Stimulated activated naive CD8-positive, alpha-beta T cell treated with anti-CD3 and anti-CD28 coated beads, Interleukin-15, Interleukin-2, amounts not matched to agents 100 ng/mL and 50 ng/mL, for 24 hours (primary cell): ENCODE measurements at regions not wholly inside any gene's neighbourhood (a gene's known extent, or its start where the extent isn't known, plus 50 kb on each side); places are given as distances from the start of the nearest gene placed in this dataset.
"Not testable (repeated sequence)": the region's sequence is repeated elsewhere in the genome, so short reads cannot be mapped to it uniquely, and the experiment has no call there.

ENCODE experiments used
- H3K27ac Mint-ChIP-seq: one replicate; pipeline ENCODE4 v1.8.0; 2021; ENCODE audit warnings: mild to moderate bottlenecking, mixed read lengths
- H3K27me3 Mint-ChIP-seq: one replicate; pipeline ENCODE4 v1.8.0; 2021; ENCODE audit warnings: mixed read lengths
- H3K36me3 Mint-ChIP-seq: one replicate; pipeline ENCODE4 v1.8.0; 2021; ENCODE audit warnings: low read depth, mixed read lengths
- H3K4me1 Mint-ChIP-seq: one replicate; pipeline ENCODE4 v1.8.0; 2021; ENCODE audit warnings: low read depth, mixed read lengths
- H3K4me3 Mint-ChIP-seq: one replicate; pipeline ENCODE4 v1.8.0; 2021; ENCODE audit warnings: mild to moderate bottlenecking, mixed read lengths
- H3K9me3 Mint-ChIP-seq: one replicate; pipeline ENCODE4 v1.8.0; 2021; ENCODE audit warnings: mixed read lengths

DNA sequence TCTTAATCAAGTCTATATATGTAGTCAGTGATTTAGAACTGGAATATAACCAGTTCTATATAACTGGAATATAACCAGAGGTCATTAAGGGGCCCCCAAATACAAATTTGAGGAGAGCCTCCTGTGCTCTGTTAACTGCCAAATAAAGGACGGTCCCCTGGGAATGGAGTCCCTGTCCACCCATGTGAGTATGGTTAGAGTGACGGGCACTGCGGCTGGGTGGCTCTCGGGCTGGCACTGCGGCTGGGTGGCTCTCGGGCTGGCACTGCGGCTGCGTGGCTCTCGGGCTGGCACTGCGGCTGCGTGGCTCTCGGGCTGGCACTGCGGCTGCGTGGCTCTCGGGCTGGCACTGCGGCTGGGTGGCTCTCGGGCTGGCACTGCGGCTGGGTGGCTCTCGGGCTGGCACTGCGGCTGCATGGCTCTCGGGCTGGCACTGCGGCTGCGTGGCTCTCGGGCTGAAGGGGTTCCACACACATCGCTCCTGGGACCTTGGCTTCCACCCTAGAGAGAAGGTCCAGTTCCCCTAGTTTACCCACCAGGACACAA lies 292.8 kb upstream of the RNF32 start:
- H3K27ac Mint-ChIP-seq, H3K4me1 Mint-ChIP-seq, H3K36me3 Mint-ChIP-seq, H3K27me3 Mint-ChIP-seq, H3K9me3 Mint-ChIP-seq, H3K4me3 Mint-ChIP-seq: not testable (repeated sequence)

DNA sequence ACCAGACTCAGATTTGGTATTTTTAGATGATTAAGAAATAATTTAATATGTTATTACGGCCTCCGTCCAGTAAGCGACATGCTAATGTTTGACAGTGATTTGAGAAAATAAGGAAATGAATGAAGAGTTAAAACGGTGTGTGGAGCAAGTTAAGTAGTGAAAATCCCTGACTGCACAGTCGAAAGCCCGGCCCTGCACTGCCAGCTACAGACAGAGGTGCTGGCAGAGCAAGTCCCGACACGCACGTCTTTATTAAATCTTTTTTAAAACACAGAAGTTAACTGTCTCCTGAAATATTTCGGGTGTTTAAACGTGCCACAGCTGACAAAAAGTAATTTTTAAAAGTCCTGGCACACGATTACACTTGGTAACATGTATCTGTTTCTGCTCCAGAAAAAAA lies 293.4 kb upstream of the RNF32 start:
- Mint-ChIP-seq H3K4me1 (no peaks in the 10 kb centered on the region), H3K4me3 (no peak overlapping the region), H3K36me3 (no peaks in the 10 kb centered on the region)

DNA sequence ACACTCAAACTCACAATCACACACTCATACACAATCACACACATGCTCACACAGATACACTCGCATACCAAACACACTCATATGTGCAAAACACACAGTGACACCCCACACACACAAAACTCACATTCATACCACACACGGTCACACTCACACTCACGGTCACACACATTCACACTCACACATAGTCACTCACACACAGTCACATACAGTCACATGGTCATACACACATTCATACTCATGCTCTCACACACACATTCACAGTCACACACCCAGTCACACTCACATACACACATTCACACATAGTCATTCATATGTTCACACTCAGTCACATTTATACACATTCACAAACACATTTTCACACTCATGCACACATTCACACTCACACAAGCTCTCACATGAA lies 296.0 kb upstream of the RNF32 start:
- Mint-ChIP-seq H3K9me3 (no peaks in the 10 kb centered on the region), H3K27ac (no peak overlapping the region), H3K36me3 (no peaks in the 10 kb centered on the region), H3K4me3 (no peak overlapping the region), H3K4me1 (no peaks in the 10 kb centered on the region), H3K27me3 (no peaks in the 10 kb centered on the region)

More for the DNA sequence above, 293.4 kb upstream of the RNF32 start:
- Mint-ChIP-seq H3K27ac (no peak overlapping the region), H3K27me3 (no peaks in the 10 kb centered on the region), H3K9me3 (no peaks in the 10 kb centered on the region)

DNA sequence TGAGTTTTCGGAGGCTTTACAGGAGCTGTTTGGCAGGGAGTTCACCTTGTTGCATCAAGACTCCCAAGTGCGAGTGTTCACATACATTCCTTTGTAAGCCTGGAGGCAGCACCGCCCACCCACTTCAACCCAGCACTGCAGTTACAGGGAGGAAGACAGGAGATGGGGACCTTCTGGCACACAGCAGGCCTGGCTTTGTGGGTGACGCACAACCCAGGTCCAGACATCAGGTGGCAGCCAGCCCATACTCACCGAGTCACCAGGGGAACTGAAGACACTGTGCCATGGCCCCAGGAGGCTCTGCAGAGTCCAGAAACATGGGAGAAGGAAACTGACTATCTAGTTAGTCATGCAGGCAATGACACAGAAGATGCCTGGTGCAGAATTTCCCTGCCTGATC lies 305.9 kb upstream of the RNF32 start:
- no peak overlapping the region for H3K4me3 Mint-ChIP-seq
- H3K4me1 Mint-ChIP-seq, result no peaks in the 10 kb centered on the region
- no peak overlapping the region for H3K27ac Mint-ChIP-seq
- H3K27me3 Mint-ChIP-seq, result peaks cover 9% of the 10 kb centered on the region
- H3K9me3 Mint-ChIP-seq, result no peaks in the 10 kb centered on the region
- no peaks in the 10 kb centered on the region for H3K36me3 Mint-ChIP-seq

DNA sequence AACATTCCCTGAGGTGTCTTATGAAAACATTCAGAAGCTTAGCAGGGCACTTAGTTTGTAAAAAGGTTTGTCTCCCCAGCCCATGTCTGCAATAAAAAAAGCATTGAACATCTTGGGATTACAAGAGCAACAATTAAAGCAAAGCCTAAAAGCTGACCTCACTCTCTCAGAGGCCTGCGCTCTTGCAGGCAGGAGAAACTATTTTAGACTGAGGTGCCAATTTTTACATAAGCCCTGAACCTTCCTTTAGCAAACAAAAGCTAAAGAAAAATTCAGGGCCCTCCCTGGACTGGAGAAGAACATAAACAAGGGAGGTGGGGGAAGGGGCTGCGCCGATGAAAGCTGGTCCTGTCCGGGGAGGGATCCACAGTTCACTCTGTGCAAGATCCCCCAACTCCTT lies 312.7 kb upstream of the RNF32 start:
- no peaks in the 10 kb centered on the region for H3K9me3 Mint-ChIP-seq
- no peaks in the 10 kb centered on the region for H3K4me1 Mint-ChIP-seq
- no peaks in the 10 kb centered on the region for H3K36me3 Mint-ChIP-seq
- H3K27ac Mint-ChIP-seq, result no peak overlapping the region
- H3K4me3 Mint-ChIP-seq, result no peak overlapping the region
- H3K27me3 Mint-ChIP-seq, result peaks cover 10% of the 10 kb centered on the region

DNA sequence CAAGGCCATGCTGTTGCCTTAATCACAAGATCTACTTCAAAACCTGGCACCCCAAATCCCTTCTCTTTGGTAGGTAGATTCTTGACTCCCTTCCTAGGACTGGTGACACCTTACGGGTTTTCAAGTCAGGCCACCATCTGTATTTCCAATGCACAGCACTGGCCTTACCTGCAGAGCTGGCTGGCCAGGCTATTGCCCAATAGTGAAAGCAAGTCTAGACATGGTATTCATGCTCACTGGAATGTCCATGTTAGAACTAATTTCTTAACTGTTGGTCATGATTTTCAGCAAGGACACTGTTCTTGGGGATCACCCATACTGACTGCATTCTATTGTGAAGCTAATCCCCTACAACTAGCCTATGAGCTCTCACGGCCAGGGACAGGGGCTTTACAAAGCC lies 313.1 kb upstream of the RNF32 start:
- no peak overlapping the region for H3K27ac Mint-ChIP-seq
- H3K4me1 Mint-ChIP-seq, result no peaks in the 10 kb centered on the region
- H3K4me3 Mint-ChIP-seq, result no peak overlapping the region
- no peaks in the 10 kb centered on the region for H3K9me3 Mint-ChIP-seq
- H3K36me3 Mint-ChIP-seq, result no peaks in the 10 kb centered on the region
- H3K27me3 Mint-ChIP-seq, result peaks cover 10% of the 10 kb centered on the region

DNA sequence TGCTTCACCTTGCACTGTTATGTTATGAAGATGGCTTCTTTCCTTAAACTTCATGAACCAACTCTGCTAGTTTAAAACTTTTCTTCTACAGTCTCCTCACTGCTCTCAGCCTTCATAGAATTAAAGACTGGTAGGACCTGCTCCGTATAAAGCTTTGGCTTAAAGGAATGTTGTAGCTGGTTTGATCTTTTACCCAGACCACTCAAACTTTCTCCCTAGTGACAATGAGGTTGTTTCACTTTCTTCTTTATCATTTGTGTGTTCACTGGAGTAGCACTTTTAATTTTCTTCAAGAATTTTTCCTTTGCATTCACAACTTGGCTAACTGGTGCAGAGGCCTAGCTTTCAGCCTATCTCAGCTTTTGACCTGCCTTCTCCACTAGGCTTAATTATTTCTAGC lies 316.4 kb upstream of the RNF32 start:
- H3K4me3 Mint-ChIP-seq, result no peak overlapping the region

DNA sequence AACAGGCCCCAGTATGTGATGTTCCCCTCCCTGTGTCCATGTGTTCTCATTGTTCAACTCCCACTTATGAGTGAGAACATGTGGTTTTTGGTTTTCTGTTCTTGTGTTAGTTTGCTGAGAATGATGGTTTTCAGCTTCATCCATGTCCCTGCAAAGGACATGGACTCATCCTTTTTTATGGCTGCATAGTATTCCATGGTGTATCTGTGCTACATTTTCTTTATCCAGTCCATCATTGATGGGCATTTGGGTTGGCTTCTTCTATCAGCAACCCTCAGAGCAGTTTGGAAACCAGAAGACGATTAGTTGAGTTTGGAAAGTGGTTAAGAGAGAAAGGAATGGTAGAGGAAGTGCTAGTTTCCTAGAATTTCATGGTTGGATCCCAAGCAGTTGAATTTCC lies 319.1 kb upstream of the RNF32 start:
- not testable (repeated sequence) for H3K27ac Mint-ChIP-seq, H3K36me3 Mint-ChIP-seq, H3K4me3 Mint-ChIP-seq, H3K4me1 Mint-ChIP-seq
- H3K27me3 Mint-ChIP-seq, result peaks cover 12% of the 10 kb centered on the region
- peaks cover 11% of the 10 kb centered on the region for H3K9me3 Mint-ChIP-seq

More for the DNA sequence above, 316.4 kb upstream of the RNF32 start:
- Mint-ChIP-seq H3K36me3 (no peaks in the 10 kb centered on the region), H3K27me3 (peaks cover 10% of the 10 kb centered on the region), H3K4me1 (no peaks in the 10 kb centered on the region), H3K9me3 (no peaks in the 10 kb centered on the region), H3K27ac (no peak overlapping the region)

DNA sequence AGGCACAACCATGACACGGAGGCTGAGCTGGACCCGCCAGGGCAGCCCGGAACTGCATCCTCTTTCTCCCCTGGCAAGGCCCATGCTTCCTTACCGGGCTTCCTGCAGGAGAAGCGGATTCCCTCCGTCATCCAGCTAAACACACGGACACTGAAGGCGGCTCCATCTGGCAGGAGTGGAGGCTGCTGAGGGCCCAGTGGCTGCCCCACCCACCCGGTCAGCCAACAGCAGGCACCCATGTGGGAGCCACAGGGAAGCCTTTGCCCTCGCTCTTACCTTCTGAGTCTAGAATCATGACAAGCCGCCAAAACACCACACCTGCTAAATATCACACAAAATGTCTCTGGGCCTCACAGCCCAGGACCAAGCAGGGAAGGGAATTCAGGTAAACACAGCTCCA lies 321.6 kb upstream of the RNF32 start:
- peaks cover 23% of the 10 kb centered on the region for H3K9me3 Mint-ChIP-seq
- H3K27me3 Mint-ChIP-seq, result peaks cover 12% of the 10 kb centered on the region
- no peaks in the 10 kb centered on the region for H3K36me3 Mint-ChIP-seq
- H3K4me3 Mint-ChIP-seq, result no peak overlapping the region
- no peak overlapping the region for H3K27ac Mint-ChIP-seq
- H3K4me1 Mint-ChIP-seq, result no peaks in the 10 kb centered on the region

DNA sequence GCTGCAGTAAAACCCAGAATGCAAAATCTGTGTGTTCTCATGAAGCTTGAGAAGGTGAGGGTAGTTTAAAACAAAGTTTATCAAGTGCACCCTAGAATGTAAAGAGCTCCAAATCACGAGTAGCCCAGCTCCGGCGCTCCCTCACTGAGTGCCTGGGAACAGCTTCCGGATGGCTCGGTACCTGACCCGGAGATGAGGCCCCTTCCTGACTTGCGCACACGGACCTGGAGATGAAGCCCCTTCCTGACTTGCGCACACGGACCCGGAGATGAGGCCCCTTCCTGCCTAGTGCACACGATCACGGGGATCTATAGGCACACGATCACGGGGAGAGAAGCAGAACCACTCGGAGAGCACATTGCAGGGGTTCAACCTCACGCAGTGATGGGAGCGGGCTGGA lies 322.1 kb upstream of the RNF32 start:
- H3K4me1 Mint-ChIP-seq, result no peaks in the 10 kb centered on the region

DNA sequence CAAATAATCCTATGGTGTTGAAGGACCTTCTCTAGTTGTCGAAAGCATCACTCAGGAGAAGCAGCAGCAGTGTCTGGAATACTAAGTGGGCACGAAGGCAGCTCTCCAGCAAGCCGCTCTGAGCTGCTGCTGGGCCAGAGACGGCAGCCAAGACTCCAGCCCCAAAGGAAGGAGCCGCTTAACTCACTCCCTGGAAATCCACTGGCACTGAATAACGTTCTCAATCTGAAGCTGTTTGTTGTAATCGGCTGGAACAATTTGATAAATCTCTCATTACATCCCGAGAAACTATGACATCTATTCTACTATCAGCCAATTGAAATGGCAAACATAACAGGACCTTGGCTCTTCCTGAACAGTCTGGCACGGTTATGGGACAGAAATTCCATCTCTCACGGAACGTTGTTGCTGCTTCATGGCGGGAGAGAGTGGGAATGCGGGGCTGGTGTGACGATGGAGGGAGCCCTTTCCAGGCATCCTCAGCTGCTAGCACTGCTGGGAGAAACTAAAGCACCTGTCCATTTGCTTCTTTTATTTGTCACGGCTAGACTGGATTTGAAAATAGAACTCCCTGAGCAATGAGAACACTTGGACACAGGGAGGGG lies 331.5 kb upstream of the RNF32 start:
- H3K27ac Mint-ChIP-seq, result no peak overlapping the region
- no peaks in the 10 kb centered on the region for H3K36me3 Mint-ChIP-seq
- peaks cover 10% of the 10 kb centered on the region for H3K27me3 Mint-ChIP-seq
- no peaks in the 10 kb centered on the region for H3K9me3 Mint-ChIP-seq
- no peaks in the 10 kb centered on the region for H3K4me1 Mint-ChIP-seq
- no peak overlapping the region for H3K4me3 Mint-ChIP-seq

More for the DNA sequence above, 322.1 kb upstream of the RNF32 start:
- no peaks in the 10 kb centered on the region for H3K36me3 Mint-ChIP-seq
- H3K27me3 Mint-ChIP-seq, result peaks cover 14% of the 10 kb centered on the region
- no peak overlapping the region for H3K4me3 Mint-ChIP-seq
- no peak overlapping the region for H3K27ac Mint-ChIP-seq
- H3K9me3 Mint-ChIP-seq, result peaks cover 23% of the 10 kb centered on the region

DNA sequence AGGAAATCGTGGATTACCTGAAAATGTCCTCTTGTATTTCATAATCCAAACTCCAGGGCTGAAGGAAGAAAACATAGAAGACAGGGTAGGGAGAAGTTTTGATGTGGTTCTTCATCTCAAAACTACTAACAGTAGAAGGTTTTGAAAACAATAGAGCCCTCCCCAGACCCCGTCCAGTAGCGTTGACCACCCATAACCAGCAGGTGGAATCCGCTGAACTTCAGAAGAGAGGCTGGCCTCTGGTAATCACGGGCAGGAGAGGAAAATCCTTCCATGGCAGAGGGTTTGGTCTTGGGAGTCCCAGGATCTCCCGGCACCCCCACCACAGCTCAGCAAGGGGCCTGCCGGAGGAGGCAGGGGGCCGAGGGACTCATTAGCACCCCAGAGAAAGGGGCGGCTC lies 333.4 kb upstream of the RNF32 start:
- peaks cover 3% of the 10 kb centered on the region for H3K27me3 Mint-ChIP-seq
- H3K27ac Mint-ChIP-seq, result no peak overlapping the region
- no peaks in the 10 kb centered on the region for H3K9me3 Mint-ChIP-seq
- no peaks in the 10 kb centered on the region for H3K4me1 Mint-ChIP-seq
- H3K4me3 Mint-ChIP-seq, result no peak overlapping the region
- no peaks in the 10 kb centered on the region for H3K36me3 Mint-ChIP-seq

DNA sequence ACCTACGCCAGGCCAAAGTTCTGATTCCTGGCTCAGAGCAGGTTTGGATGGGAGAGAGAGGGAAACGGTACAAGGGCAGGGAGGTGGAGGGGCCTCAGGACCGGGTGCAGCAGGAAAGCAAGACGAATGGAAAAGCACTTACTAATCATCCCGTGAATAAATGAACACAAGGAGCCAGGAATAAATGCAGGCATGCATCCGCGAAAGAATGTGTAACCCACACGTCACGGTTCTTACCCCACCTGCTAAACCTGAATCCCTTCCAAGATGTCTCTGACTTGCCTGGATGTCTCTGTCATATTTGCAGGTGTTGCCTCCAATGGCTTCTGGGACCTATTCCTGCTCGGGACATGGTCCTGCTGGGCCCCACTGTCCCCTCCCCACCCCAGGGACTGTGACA lies 335.2 kb upstream of the RNF32 start:
- H3K36me3 Mint-ChIP-seq, result no peaks in the 10 kb centered on the region

DNA sequence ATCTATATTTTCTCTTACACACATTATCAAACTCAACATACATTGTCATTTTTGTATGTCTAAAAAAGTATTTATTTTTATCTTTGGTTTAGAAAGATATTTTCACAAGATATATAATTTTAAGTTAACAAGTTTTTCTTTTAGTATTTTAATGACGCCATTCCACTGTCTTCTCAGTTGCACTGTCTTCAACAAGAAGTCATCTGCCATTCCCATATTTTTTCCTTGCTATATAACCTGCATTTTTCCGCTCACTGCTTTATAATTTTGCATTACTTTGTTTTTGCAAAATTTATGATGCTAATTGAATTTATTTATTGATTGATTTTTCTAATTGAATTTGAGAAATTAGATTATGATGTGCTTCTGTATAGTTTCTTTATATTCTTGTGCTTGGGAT lies 357.8 kb upstream of the RNF32 start:
- Mint-ChIP-seq H3K27me3 (peaks cover 8% of the 10 kb centered on the region), H3K4me3 (no peak overlapping the region), H3K9me3 (peaks cover 20% of the 10 kb centered on the region), H3K27ac (no peak overlapping the region), H3K36me3 (no peaks in the 10 kb centered on the region), H3K4me1 (no peaks in the 10 kb centered on the region)

More for the DNA sequence above, 335.2 kb upstream of the RNF32 start:
- Mint-ChIP-seq H3K27ac (no peak overlapping the region), H3K4me3 (no peak overlapping the region), H3K27me3 (peaks cover 9% of the 10 kb centered on the region), H3K4me1 (no peaks in the 10 kb centered on the region), H3K9me3 (no peaks in the 10 kb centered on the region)

DNA sequence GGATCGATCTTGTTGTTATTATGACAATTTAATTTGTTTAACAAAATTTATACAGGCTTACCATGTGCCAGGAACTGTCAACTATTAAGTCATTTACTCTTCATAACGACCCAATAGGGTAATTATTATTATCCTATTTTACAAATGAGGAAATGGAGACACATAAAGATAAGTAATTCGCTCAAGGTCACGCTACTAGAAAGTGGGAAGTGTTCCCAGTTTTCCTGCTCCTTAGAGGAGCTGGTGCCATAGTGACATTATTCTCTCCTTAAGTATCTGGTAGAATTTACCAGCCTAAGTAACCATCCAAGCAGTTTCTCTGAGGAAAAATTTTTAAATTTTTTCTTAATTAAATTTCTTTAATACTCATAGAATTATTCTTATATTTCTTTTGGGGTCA lies 360.9 kb upstream of the RNF32 start:
- Mint-ChIP-seq H3K27ac (no peak overlapping the region), H3K27me3 (peaks cover 4% of the 10 kb centered on the region), H3K9me3 (peaks cover 20% of the 10 kb centered on the region), H3K36me3 (no peaks in the 10 kb centered on the region), H3K4me3 (no peak overlapping the region), H3K4me1 (no peaks in the 10 kb centered on the region)

DNA sequence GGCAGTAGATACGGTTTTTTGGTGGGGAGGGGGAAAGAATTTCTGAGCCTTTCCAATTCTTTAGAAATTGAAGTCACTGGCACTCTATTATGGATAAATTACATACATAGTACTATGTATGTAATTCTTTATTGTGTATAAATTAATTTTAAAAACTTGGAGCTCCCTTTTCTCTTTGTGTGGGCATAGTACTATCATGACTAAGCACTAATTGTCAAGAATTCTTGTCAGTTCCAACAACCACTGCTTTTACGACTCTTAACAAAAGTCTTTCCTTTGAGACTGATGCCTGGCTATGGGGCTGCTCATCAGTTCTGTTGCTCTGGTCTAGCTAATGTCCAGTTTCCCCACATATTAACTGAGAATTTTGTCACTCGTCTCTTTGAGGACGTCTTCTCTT lies 365.3 kb upstream of the RNF32 start:
- Mint-ChIP-seq H3K4me1 (no peaks in the 10 kb centered on the region), H3K4me3 (no peak overlapping the region), H3K27me3 (peaks cover 11% of the 10 kb centered on the region), H3K9me3 (no peaks in the 10 kb centered on the region), H3K27ac (no peak overlapping the region), H3K36me3 (no peaks in the 10 kb centered on the region)
